Tibial nerve (tissue), 4 donors: ENCODE measurements at regions not wholly inside any gene's neighbourhood (a gene's known extent, or its start where the extent isn't known, plus 50 kb on each side); places are given as distances from the start of the nearest gene placed in this dataset.

Experiments
- DNase-seq, 2 donors: peaks; one replicate each; pipeline ENCODE4 v3.0.0-alpha.2; 2019; ENCODE audit warnings: low spot score in 2 of 2
- H3K27ac ChIP-seq, 4 donors: fragments of 200-600 bp; sonication (generic) in 3 of 4; one replicate each; pipeline ENCODE4 v1.5.1; 2017 to 2019; ENCODE audit warnings: mild to moderate bottlenecking in 1 of 4
- H3K27me3 ChIP-seq, 2 donors: fragments of 200-600 bp; sonication (generic) in 1 of 2; one replicate each; pipeline versions ENCODE4 v1.5.1 to v1.6.0; 2017 to 2019
- H3K36me3 ChIP-seq, 3 donors: fragments of 200-600 bp; sonication (generic); one replicate each; pipeline ENCODE4 v1.5.1; 2018 to 2019
- H3K4me1 ChIP-seq, 4 donors: fragments of 200-600 bp; sonication (generic) in 3 of 4; one replicate each; pipeline ENCODE4 v1.5.1; 2017 to 2019
- H3K4me3 ChIP-seq, 4 donors: fragments of 200-600 bp; sonication (generic) in 3 of 4; one replicate each; pipeline ENCODE4 v1.5.1; 2017 to 2019; ENCODE audit warnings: mild to moderate bottlenecking in 1 of 4, moderate library complexity in 1 of 4
- H3K9me3 ChIP-seq, 4 donors: fragments of 200-600 bp; sonication (generic) in 3 of 4; one replicate each; pipeline ENCODE4 v1.5.1; 2017 to 2019
- EP300 ChIP-seq, 2 donors: sonication (generic); formaldehyde crosslinking; IDR thresholded peaks; one replicate each; pipeline ENCODE4 v1.6.1; 2017; ENCODE audit warnings: antibody characterized with exemption in 2 of 2, mild to moderate bottlenecking in 1 of 2
- POLR2A ChIP-seq, 2 donors: fragments of 450-650 bp; IDR thresholded peaks; one replicate each; pipeline ENCODE4 v1.6.1; 2017; ENCODE audit warnings: antibody characterized with exemption in 2 of 2, mild to moderate bottlenecking in 2 of 2, moderate library complexity in 2 of 2
- WGBS, 2 donors: methylation state at CpG; one replicate each; pipeline ENCODE4 v1.1.5; 2018; 5-methylcytosine and 5-hydroxymethylcytosine counted together
- TF ChIP-seq, protein P1 (sequence below), 5 experiments: fragments of 200-600 bp in 3 of 5; fragments of 450-650 bp in 2 of 5; sonication (generic) in 3 of 5; IDR thresholded peaks; one replicate each; pipeline ENCODE4 v1.5.1; 2016 to 2019; ENCODE audit warnings: antibody characterized with exemption in 5 of 5, mild to moderate bottlenecking in 3 of 5, moderate library complexity in 2 of 5

GRCh38 chr7:41174521-41174920 lies 528.4 kb downstream of the INHBA start:
- no peak for TF ChIP-seq EP300 (IDR thresholded peaks at IDR 0.05)
- TF ChIP-seq, protein P1, sequence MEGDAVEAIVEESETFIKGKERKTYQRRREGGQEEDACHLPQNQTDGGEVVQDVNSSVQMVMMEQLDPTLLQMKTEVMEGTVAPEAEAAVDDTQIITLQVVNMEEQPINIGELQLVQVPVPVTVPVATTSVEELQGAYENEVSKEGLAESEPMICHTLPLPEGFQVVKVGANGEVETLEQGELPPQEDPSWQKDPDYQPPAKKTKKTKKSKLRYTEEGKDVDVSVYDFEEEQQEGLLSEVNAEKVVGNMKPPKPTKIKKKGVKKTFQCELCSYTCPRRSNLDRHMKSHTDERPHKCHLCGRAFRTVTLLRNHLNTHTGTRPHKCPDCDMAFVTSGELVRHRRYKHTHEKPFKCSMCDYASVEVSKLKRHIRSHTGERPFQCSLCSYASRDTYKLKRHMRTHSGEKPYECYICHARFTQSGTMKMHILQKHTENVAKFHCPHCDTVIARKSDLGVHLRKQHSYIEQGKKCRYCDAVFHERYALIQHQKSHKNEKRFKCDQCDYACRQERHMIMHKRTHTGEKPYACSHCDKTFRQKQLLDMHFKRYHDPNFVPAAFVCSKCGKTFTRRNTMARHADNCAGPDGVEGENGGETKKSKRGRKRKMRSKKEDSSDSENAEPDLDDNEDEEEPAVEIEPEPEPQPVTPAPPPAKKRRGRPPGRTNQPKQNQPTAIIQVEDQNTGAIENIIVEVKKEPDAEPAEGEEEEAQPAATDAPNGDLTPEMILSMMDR (IDR thresholded peaks at IDR 0.05): no peak
- no peak for TF ChIP-seq POLR2A (IDR thresholded peaks at IDR 0.05)
- no peaks in the 10 kb centered on the region for H3K36me3 ChIP-seq
- H3K9me3 ChIP-seq: no peaks in the 10 kb centered on the region
- H3K27ac ChIP-seq: no peak overlapping the region
- no peaks in the 10 kb centered on the region for H3K27me3 ChIP-seq
- WGBS, 2 donors: 92 to 94% methylated on average over 2 of the region's 2 CpGs
- no peak overlapping the region for H3K4me3 ChIP-seq
- H3K4me1 ChIP-seq: no peaks in the 10 kb centered on the region
- no peak for DNase-seq

DNA sequence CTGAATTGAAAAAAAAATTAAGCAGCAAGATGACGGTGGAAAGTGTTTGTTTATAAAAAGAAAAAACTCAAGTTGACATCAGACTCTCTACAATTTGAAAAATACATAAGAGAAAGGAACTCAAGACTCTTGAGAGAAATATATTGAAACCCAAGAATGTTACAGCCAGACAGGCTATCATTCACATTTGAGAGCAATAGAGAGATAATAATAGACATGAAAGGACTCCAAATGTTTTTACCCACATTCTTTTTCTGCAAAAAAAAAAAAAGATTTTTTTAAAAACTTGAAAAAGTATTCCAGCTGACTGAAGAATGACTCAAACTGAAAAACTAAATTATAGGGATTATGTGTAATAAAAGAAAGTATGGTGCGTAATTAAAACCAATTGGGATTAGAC lies 532.4 kb downstream of the INHBA start:
- Histone ChIP-seq H3K4me1 (no peaks in the 10 kb centered on the region), H3K9me3 (peaks cover 0 to 3% (median 0%) of the 10 kb centered on the region in 4 donors), H3K27ac (no peak overlapping the region), H3K27me3 (no peaks in the 10 kb centered on the region), H3K36me3 (no peaks in the 10 kb centered on the region), H3K4me3 (no peak overlapping the region)
- TF ChIP-seq, protein P1 (IDR thresholded peaks at IDR 0.05): no peak
- TF ChIP-seq EP300 (IDR thresholded peaks at IDR 0.05): no peak
- no peak for TF ChIP-seq POLR2A (IDR thresholded peaks at IDR 0.05)
- 66 to 79% methylated on average over 2 of the region's 2 CpGs for WGBS, 2 donors
- no peak for DNase-seq

DNA sequence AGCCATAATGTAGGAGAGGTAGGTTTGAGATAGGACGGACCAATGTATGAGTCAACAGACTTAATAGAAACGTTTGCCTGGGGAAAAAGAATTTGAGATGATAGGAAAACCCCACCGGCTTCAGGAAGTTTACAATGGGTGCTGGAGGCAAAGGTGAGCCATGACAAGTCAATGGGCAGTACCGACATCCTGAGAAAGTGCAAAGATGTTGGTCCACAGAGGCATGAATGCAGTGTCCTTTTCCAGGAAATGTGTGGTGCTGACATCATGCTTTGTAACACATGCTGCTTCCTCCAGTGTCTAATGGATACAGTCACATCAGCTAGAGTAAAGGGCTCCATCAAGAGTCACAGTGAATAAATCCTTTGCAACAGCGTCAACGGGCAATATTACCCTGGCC lies 533.6 kb downstream of the INHBA start:
- WGBS, 2 donors: 87% methylated on average over 6 of the region's 6 CpGs
- DNase-seq: no peak
- no peaks in the 10 kb centered on the region for H3K27me3 ChIP-seq
- H3K4me3 ChIP-seq: no peak overlapping the region
- TF ChIP-seq EP300 (IDR thresholded peaks at IDR 0.05) (no peak), POLR2A (IDR thresholded peaks at IDR 0.05) (no peak)
- TF ChIP-seq, protein P1 (IDR thresholded peaks at IDR 0.05): no peak
- no peak overlapping the region for H3K27ac ChIP-seq
- H3K36me3 ChIP-seq: no peaks in the 10 kb centered on the region
- H3K4me1 ChIP-seq: no peaks in the 10 kb centered on the region
- H3K9me3 ChIP-seq: peaks cover 0 to 3% (median 0%) of the 10 kb centered on the region in 4 donors

- Histone ChIP-seq H3K4me1 (no peaks in the 10 kb centered on the region), H3K4me3 (no peak overlapping the region), H3K27ac (no peak overlapping the region), H3K9me3 (peaks cover 0 to 3% (median 0%) of the 10 kb centered on the region in 4 donors), H3K36me3 (no peaks in the 10 kb centered on the region), H3K27me3 (no peaks in the 10 kb centered on the region)
- WGBS, 2 donors: 58 to 59% methylated on average over 2 of the region's 2 CpGs
- TF ChIP-seq POLR2A (IDR thresholded peaks at IDR 0.05): no peak
- no peak for DNase-seq
Observed at GRCh38 chr7:41167836-41168235, 535.1 kb downstream of the INHBA start.

- Histone ChIP-seq H3K27ac (no peak overlapping the region), H3K36me3 (no peaks in the 10 kb centered on the region), H3K4me3 (no peak overlapping the region), H3K27me3 (no peaks in the 10 kb centered on the region), H3K4me1 (no peaks in the 10 kb centered on the region), H3K9me3 (peaks cover 0 to 11% (median 0%) of the 10 kb centered on the region in 4 donors)
- DNase-seq: no peak
- no peak for TF ChIP-seq EP300 (IDR thresholded peaks at IDR 0.05)
- no peak for TF ChIP-seq POLR2A (IDR thresholded peaks at IDR 0.05)
- TF ChIP-seq, protein P1 (IDR thresholded peaks at IDR 0.05): no peak
- WGBS, 2 donors: 30 to 57% methylated on average over 2 of the region's 2 CpGs
Observed at GRCh38 chr7:41164440-41164839, 538.5 kb downstream of the INHBA start.

DNA sequence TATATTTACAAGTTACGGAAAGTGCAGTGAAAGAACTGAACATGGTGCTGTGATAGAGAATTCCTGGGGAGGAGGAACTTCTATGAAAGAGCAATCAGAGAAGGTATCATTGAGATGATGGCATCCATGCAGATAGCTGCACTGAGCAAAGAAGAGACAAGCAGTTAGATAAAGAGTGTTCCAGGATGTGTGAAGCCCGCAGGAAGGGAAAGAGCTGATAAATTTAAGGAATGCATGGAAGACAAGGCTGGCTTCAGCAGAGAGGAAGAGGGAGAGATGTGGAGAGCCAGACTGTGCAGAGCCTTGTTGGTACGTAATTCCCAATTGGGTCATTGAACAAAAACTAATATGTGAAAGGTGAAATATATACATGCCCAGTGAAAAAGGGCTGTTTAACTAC lies 538.9 kb downstream of the INHBA start:
- H3K36me3 ChIP-seq: no peaks in the 10 kb centered on the region
- no peak for TF ChIP-seq POLR2A (IDR thresholded peaks at IDR 0.05)
- TF ChIP-seq EP300 (IDR thresholded peaks at IDR 0.05): no peak
- TF ChIP-seq, protein P1 (IDR thresholded peaks at IDR 0.05): no peak
- WGBS, 2 donors: 74 to 77% methylated on average over 3 of the region's 3 CpGs

More for the DNA sequence above, 538.9 kb downstream of the INHBA start:
- Histone ChIP-seq H3K4me3 (no peak overlapping the region), H3K9me3 (peaks cover 0 to 11% (median 0%) of the 10 kb centered on the region in 4 donors), H3K27me3 (no peaks in the 10 kb centered on the region), H3K4me1 (no peaks in the 10 kb centered on the region), H3K27ac (no peak overlapping the region)
- no peak for DNase-seq
